Pons (tissue), 1 donor: ENCODE measurements at regions not wholly inside any gene's neighbourhood (a gene's known extent, or its start where the extent isn't known, plus 50 kb on each side); places are given as distances from the start of the nearest gene placed in this dataset.
"Not testable (repeated sequence)": the region's sequence is repeated elsewhere in the genome, so short reads cannot be mapped to it uniquely, and the experiment has no call there.

Experiments
- DNase-seq: peaks from one replicate; pipeline ENCODE4 v3.0.0-alpha.2; 2016; ENCODE audit warnings: low spot score

DNA sequence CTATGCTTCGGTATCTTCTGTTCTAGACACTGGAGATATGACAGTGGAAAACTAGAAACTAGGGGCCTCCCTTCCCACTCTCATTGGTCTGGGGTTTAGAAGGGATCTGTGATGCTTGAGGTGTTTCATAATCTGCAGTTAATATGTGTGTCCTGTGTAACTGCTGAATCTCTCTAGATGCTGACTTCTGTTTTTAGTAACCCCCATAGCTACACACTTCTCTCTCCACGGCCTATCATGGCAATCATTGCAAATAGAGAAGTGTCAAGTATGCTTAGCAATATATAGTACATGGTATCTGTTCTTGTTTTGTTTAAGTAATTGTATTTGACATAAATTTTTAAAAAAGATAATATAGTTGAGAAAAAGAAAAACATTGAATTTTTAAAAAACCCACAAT, 394.6 kb upstream of the MMS22L start:
- DNase-seq: no peak

DNA sequence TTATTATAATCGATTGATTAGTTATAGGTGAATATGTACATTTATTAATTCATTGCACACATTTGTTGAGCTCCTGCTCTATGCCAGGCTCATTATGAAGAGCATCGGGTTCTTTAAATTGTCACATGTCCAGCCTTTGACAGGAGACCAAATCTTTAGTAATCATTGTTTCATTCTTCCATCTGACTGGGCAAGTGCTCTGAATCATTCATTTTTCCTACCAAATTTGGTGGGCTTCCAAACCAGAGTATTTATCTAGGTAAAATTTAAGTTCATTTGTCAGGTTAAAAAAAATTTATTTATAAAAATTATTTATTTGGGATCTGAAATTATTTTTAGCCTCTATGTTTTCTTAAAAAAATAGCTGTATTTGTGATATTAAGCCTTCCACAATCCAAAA, 404.9 kb upstream of the MMS22L start:
- DNase-seq: no peak

GRCh38 chr6:97689078-97689754, 406.2 kb upstream of the MMS22L start:
- DNase-seq: no peak

DNA sequence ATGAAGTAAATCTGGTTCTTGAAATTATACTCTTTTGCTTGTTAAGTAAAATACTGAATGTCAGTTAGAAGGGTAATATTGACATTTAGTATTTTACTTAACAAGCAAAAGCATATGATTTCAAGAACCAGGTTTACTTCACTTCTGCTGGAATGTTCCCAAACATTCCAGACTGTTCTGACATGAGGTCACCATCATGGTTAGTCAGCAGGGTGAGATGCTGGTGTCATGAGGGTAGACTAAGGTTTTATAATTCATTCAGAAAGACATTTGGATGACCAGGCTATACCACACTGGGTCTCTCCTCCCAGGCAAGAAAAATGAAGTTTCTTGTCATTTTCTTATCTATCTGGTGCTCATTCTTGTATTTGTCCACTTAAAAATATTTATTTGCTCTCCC, 414.4 kb upstream of the MMS22L start:
- no peak for DNase-seq

DNA sequence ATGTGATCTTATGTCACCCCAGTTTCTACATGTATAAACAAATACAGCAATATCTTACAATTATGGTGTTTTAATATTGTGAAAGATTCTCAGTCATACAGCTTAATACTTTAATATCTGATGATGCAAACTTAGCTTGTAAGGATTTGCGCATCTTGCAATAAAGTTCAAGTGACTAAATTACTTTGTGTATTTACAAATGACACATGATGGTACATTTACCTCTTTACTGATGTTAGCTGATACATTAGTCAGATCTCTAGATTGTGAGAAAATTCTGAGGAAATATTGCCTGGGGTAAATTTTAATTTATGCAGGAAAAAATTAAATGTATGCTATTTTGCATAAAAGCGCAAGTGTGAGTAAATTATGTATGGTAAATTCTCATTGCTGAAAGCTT, 418.8 kb upstream of the MMS22L start:
- DNase-seq: no peak

DNA sequence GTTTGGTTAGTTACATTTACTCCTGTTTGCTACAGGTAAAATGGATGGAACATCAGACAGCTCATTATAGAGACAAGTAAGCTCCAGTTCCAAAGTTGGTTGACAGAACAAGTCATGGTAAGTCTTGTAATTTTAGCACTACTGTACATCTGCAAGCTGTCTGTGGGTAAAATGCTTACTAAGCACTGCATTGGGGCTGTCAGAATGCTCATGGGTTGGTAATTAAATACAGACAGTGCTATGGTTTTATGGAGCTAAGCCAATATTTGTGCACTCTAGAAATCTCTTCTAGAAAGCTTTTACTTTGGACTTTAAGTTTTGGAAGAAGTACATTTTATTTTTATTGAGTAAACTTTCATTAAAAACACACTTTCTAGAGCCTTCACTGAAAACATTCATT, 419.2 kb upstream of the MMS22L start:
- no peak for DNase-seq

- no peak for DNase-seq
Measured at GRCh38 chr6:97703661-97704060, 420.6 kb upstream of the MMS22L start.

DNA sequence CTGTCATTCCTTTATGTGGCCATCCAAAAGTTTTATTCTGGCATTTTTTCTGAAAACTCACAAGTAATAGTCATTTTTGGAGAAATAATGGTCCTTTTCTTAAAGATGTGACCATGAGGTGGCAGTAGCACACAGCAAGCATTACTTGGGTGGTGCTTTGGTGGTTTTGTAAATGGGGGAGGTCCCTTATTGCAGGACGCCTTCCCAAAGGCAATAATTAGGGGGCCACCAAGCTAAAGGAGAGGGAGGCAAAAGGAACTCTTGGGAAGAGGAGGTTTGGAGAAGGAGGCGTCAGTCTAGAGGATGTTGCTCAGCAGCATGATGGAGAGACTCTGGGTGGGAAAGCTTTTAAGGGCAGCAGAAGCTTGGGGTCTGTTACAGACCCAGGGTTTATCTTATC, 422.6 kb upstream of the MMS22L start:
- DNase-seq: peak; percentile 40

GRCh38 chr6:97712751-97713150, 429.7 kb upstream of the MMS22L start:
- no peak for DNase-seq

DNA sequence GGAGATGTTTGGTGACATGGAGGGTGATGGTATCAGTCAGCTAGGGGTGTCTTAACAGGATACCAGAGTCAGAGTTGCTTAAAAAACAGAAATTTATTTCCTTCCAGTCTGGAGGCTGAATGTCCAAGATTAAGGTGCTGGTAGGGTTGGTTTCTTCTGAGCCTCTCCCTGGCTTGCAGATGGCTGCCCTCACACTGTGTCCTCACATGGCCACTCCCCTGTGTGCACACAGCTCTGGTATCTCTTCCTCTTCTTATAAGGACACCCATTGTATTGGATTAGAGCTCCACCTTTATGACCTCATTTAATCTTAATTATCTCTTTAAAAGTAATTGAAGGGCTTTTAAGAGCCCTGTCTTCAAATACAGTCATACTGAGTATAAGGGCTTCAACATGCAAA, 431.8 kb upstream of the MMS22L start:
- no peak for DNase-seq

- DNase-seq: peak; percentile 31
Measured at GRCh38 chr6:97717086-97717485, 434.1 kb upstream of the MMS22L start.

- no peak for DNase-seq
Measured at GRCh38 chr6:97726378-97726777, 443.4 kb upstream of the MMS22L start.

DNA sequence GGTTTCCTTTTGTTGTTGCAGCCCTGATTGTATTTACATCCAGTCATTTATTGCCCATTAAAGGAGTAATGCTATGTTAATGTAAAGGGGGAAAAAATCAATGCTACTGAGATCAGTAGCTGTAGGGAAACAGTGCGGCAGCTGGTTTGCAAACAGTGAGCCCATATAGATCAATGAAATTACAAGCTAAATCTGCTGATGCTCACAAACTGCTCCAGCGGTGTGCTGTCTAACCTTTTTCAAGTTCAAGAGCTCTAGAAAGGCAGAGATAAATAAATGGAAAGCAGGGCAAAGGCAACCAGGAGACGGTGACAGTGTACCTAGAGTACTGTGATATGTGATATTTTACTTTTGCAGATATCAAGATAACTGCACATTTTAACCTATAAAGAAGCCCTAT, 449.0 kb upstream of the MMS22L start:
- no peak for DNase-seq

- no peak for DNase-seq
Measured at GRCh38 chr6:97757575-97757974, 474.6 kb upstream of the MMS22L start.

GRCh38 chr6:97765461-97765860, 482.4 kb upstream of the MMS22L start:
- no peak for DNase-seq

GRCh38 chr6:97771372-97771771, 488.4 kb upstream of the MMS22L start:
- no peak for DNase-seq

DNA sequence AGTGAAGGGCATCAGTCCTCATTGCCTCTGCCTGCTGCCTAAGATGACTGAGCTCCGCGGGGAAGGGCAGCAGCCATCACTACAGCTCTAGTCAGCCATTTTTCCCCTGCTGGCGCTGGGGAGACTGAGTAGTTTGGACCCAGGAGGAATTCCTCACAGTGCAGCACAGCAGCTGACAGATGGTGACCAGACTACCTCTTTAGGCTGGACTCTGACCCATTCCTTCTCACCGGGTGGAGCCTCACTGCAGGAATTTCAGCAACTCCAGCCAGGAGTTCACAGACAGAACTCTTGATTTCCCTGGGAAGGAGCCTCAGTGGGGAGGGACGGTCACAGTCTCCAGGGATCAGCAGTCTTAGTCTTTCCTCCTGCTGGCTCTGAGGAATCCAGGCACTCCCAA, 492.0 kb upstream of the MMS22L start:
- no peak for DNase-seq

GRCh38 chr6:97778290-97779038, 495.4 kb upstream of the MMS22L start:
- no peak for DNase-seq

- not testable (repeated sequence) for DNase-seq
Measured at GRCh38 chr6:97779039-97779766, 496.2 kb upstream of the MMS22L start.

DNA sequence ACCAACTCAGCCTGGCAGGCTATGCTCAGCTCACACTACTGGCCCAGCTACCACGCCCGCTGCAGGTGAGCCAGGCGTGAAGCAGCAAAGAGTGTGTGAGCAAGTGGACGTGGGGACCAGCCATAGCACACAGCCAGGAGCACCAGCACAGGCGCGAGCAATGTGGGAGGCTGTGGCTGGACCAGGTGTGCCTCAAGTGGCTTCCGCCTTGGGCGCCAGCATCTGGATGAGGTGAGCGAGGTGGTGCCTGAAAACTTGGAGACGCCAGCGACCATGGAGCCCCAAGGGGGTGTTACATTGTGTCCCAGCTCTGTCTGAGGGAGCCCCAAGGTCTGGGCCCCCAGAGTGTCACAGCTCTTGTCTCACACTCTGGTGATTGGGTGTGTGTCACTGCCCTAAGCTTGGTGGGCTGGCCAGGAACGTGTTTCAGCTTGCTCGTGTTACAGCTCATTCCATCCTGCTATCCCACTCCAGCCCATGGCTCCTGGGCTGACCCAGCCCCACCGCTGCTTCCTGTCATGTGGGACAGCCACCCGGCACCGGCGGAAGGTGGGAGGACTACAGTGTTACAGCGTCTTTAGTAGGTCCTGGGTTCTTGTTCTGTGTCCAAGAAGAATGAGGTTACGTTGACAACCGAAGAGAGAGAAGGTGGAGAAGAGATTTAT, 508.0 kb upstream of the MMS22L start:
- no peak for DNase-seq

GRCh38 chr6:97805596-97805995, 522.6 kb upstream of the MMS22L start:
- DNase-seq: no peak

DNA sequence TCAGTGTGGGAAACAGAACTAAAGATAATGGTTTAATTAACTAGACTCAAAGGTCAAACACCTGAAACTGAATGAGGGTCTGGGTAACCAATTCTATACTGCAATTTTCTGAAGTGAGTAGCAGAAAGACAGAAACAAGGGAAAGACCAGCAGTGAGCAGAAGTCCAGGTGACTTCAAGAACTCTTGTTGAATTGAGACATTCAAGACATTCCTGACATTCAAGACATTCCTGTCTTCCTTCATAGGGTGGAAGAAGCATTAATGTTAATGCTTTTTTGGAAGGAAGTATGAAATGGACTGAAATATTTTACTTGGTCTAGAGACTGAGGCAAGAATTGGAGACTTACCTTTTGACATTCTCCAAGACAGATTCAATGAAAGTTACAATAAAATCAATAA, 529.9 kb upstream of the MMS22L start:
- no peak for DNase-seq
